Stimulated activated naive B cell treated with anti-CD40 and anti-IgM and Interleukin-4, amounts not matched to agents 10 μg/mL and 1 μg/mL and 100 μg/mL, for 72 hours (primary cell): ENCODE measurements at regions not wholly inside any gene's neighbourhood (a gene's known extent, or its start where the extent isn't known, plus 50 kb on each side); places are given as distances from the start of the nearest gene placed in this dataset.

ENCODE experiments used
- ATAC-seq, 2 donors: fragments of 150-1000 bp; cut with Tn5 transposase; replicated peaks; 2 replicates each; pipeline ENCODE4 v1.10.0; 2021; ENCODE audit warnings: moderate library complexity in 1 of 2
- DNase-seq: peaks from one replicate; pipeline ENCODE4 v3.0.0; 2021
- H3K27ac Mint-ChIP-seq: one replicate; pipeline ENCODE4 v1.8.0; 2022; ENCODE audit warnings: mild to moderate bottlenecking, mixed read lengths
- H3K27me3 Mint-ChIP-seq, 2 donors: one replicate each; pipeline ENCODE4 v1.8.0; 2022; ENCODE audit warnings: mixed read lengths in 2 of 2
- H3K36me3 Mint-ChIP-seq, 2 donors: one replicate each; pipeline ENCODE4 v1.8.0; 2022; ENCODE audit warnings: mixed read lengths in 2 of 2, mild to moderate bottlenecking in 1 of 2
- H3K4me1 Mint-ChIP-seq, 2 donors: one replicate each; pipeline ENCODE4 v1.8.0; 2022; ENCODE audit warnings: mixed read lengths in 2 of 2, mild to moderate bottlenecking in 1 of 2
- H3K4me3 Mint-ChIP-seq, 2 donors: one replicate each; pipeline ENCODE4 v1.8.0; 2022; ENCODE audit warnings: mild to moderate bottlenecking in 2 of 2, mixed read lengths in 2 of 2, moderate library complexity in 1 of 2
- H3K9me3 Mint-ChIP-seq, 2 donors: one replicate each; pipeline ENCODE4 v1.8.0; 2022; ENCODE audit warnings: mixed read lengths in 2 of 2, mild to moderate bottlenecking in 1 of 2

GRCh38 chr1:188386161-188386560 lies 1557.4 kb downstream of the PLA2G4A start:
- ATAC-seq (no peak), DNase-seq (no peak)
- no peak overlapping the region for H3K4me3 Mint-ChIP-seq
- no peak overlapping the region for H3K27ac Mint-ChIP-seq
- no peaks in the 10 kb centered on the region for H3K4me1 Mint-ChIP-seq
- H3K36me3 Mint-ChIP-seq: no peaks in the 10 kb centered on the region
- peaks cover 0 to 1% of the 10 kb centered on the region in 2 donors for H3K9me3 Mint-ChIP-seq
- H3K27me3 Mint-ChIP-seq: no peaks in the 10 kb centered on the region

DNA sequence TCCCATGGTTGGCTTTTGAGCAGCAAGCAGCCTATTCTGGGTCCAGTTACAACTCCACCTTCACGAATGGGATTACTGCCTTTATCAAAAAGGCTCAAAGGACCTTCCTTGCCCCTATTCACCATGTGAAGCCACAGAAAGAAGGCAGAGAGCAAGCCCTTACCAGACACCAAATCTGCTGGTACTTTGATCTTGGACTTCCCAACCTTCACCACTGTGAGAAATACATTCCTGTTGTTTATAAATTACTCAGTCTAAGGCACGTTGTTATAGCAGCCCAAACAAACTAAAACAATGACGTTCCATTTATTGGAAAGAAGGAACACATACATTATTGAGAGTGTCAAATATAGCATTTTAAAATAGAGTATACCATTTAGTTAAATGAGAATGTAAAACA lies 1557.9 kb downstream of the PLA2G4A start:
- peaks cover 0 to 1% of the 10 kb centered on the region in 2 donors for H3K9me3 Mint-ChIP-seq
- no peaks in the 10 kb centered on the region for H3K27me3 Mint-ChIP-seq
- H3K4me3 Mint-ChIP-seq: no peak overlapping the region
- H3K4me1 Mint-ChIP-seq: no peaks in the 10 kb centered on the region
- no peaks in the 10 kb centered on the region for H3K36me3 Mint-ChIP-seq
- ATAC-seq (no peak), DNase-seq (no peak)
- no peak overlapping the region for H3K27ac Mint-ChIP-seq

DNA sequence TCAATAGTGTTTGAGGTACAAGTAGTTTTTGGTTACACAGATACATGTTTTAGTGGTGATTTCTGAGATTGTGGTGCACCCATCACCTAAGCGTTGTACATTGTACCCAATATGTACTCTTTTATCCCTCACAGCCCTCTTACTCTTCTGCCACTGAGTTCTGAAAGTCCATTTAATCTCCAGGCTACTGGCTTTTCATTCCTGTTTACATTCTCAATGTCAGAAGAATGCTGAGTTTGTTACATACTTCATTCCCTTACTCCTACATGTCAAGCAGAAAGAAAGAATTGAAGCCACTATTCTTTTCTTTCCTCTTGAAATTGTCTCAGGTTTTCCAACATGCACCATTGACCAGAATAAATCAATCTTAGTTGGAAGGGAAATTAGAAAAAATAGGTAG lies 1565.9 kb downstream of the PLA2G4A start:
- no peak overlapping the region for H3K27ac Mint-ChIP-seq
- no peaks in the 10 kb centered on the region for H3K4me1 Mint-ChIP-seq
- no peaks in the 10 kb centered on the region for H3K36me3 Mint-ChIP-seq
- peaks cover 0 to 6% of the 10 kb centered on the region in 2 donors for H3K9me3 Mint-ChIP-seq
- H3K4me3 Mint-ChIP-seq: no peak overlapping the region
- no peak for DNase-seq
- no peaks in the 10 kb centered on the region for H3K27me3 Mint-ChIP-seq
- no peak for ATAC-seq

DNA sequence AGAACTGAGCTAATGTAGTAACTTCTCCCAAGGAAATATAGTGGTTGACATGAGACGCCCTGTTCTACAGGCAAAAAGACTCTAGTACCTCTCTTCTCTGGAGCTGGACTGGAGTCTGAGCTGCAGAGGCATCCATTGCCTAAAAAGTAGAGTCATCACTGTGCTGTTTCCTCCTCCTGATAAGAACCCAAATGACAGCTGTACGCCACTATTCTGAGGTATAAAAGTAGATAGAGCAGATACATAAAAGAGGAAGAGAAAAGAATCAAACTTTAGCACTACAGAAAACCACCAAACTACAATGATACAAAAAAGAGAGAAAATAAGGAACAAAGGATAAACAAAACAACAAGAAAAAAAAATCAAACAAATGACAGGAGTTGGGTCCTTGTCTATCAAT lies 1568.8 kb downstream of the PLA2G4A start:
- H3K27ac Mint-ChIP-seq: no peak overlapping the region
- no peak for ATAC-seq
- no peak overlapping the region for H3K4me3 Mint-ChIP-seq
- H3K4me1 Mint-ChIP-seq: no peaks in the 10 kb centered on the region
- no peaks in the 10 kb centered on the region for H3K27me3 Mint-ChIP-seq
- peaks cover 0 to 8% of the 10 kb centered on the region in 2 donors for H3K9me3 Mint-ChIP-seq
- no peaks in the 10 kb centered on the region for H3K36me3 Mint-ChIP-seq
- DNase-seq: no peak

DNA sequence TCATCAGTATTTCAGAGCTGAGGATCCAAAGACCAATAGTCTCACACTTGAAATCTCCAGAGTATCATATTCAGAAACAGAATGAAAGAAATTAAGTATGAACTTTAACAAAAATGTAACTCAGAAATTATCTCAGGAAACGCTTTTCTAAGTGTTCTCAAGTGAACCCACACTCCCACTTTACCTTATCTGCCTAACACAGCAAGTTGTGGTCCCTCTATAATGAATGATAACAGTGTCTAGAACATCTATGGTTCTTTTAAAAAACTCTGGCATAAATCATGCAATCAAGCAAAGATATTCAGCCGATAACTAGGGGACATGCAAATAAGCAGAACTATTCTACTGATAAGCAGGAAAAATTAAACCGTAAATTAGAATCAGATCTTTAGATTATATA lies 1574.2 kb downstream of the PLA2G4A start:
- peaks cover 0 to 5% of the 10 kb centered on the region in 2 donors for H3K9me3 Mint-ChIP-seq
- ATAC-seq (no peak), DNase-seq (no peak)
- H3K36me3 Mint-ChIP-seq: no peaks in the 10 kb centered on the region
- H3K4me1 Mint-ChIP-seq: no peaks in the 10 kb centered on the region
- no peak overlapping the region for H3K27ac Mint-ChIP-seq
- H3K27me3 Mint-ChIP-seq: no peaks in the 10 kb centered on the region
- no peak overlapping the region for H3K4me3 Mint-ChIP-seq

DNA sequence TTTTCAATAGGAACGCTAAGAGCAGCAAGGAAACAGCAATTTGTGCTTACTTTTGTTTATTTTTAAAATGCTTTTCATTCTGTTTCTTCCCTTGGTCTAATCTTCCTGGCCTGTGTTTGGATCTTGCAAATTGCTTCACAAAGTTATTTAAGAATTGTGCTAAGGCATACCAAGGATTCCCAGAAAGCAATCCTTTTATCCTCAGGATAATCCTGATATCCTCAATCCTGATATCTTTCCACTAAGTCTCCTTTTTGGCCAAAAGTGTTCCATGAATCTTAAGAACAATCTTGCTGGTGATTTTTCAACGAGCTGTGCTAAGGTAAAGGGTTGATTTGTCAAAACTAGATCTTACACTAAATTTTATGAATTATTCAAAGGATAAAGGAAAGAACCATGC lies 1577.9 kb downstream of the PLA2G4A start:
- H3K9me3 Mint-ChIP-seq: no peaks in the 10 kb centered on the region
- H3K27ac Mint-ChIP-seq: no peak overlapping the region
- ATAC-seq: no peak
- no peaks in the 10 kb centered on the region for H3K36me3 Mint-ChIP-seq
- DNase-seq: no peak
- H3K4me1 Mint-ChIP-seq: no peaks in the 10 kb centered on the region
- H3K4me3 Mint-ChIP-seq: no peak overlapping the region
- H3K27me3 Mint-ChIP-seq: no peaks in the 10 kb centered on the region

- DNase-seq (no peak), ATAC-seq (no peak)
- Mint-ChIP-seq H3K36me3 (no peaks in the 10 kb centered on the region), H3K4me1 (no peaks in the 10 kb centered on the region), H3K27ac (no peak overlapping the region), H3K9me3 (peaks cover 0 to 2% of the 10 kb centered on the region in 2 donors), H3K4me3 (no peak overlapping the region), H3K27me3 (no peaks in the 10 kb centered on the region)
Observed at GRCh38 chr1:188420177-188420576, 1591.4 kb downstream of the PLA2G4A start.

DNA sequence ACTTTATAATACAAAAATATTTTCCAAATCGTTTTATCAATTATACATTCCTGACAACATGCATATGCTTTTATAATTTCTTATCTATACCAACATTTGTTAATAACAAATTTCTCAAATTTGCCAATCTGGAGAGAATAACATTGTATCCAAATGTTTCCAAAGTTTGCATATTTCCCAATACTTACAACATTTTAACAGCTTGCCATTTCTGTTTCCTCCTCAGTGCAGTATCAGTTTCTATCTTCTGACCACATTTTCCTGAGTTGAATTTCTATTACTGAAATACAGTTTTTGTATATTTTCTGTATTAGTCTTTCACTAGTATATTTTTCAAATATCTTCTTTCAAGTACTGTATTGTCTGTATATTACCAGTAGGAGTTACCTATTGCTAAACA lies 1594.3 kb downstream of the PLA2G4A start:
- DNase-seq (no peak), ATAC-seq (no peak)
- no peak overlapping the region for H3K27ac Mint-ChIP-seq
- no peaks in the 10 kb centered on the region for H3K4me1 Mint-ChIP-seq
- no peak overlapping the region for H3K4me3 Mint-ChIP-seq
- H3K36me3 Mint-ChIP-seq: no peaks in the 10 kb centered on the region
- no peaks in the 10 kb centered on the region for H3K27me3 Mint-ChIP-seq
- peaks cover 0 to 2% of the 10 kb centered on the region in 2 donors for H3K9me3 Mint-ChIP-seq

DNA sequence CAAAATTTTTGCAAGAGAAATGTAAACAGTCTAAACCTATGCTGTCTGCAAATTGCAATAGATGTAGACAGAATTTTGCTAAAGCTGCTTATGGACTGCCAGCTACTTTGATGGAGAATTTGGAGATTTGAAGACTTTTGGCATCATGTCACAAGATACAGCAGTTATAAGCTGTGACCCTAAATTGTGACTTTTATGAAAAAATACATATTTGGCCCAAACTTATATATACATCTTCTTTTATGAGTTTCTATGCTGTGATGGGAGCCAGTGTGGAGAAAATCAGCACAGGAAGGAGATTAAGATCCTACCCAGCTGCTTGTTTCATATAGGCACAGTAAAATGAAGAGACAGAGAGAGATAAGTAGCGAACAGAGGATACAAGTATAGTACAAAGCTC lies 1595.4 kb downstream of the PLA2G4A start:
- peaks cover 0 to 2% of the 10 kb centered on the region in 2 donors for H3K9me3 Mint-ChIP-seq
- ATAC-seq (no peak), DNase-seq (no peak)
- no peak overlapping the region for H3K27ac Mint-ChIP-seq
- no peak overlapping the region for H3K4me3 Mint-ChIP-seq
- no peaks in the 10 kb centered on the region for H3K27me3 Mint-ChIP-seq
- no peaks in the 10 kb centered on the region for H3K36me3 Mint-ChIP-seq
- no peaks in the 10 kb centered on the region for H3K4me1 Mint-ChIP-seq

DNA sequence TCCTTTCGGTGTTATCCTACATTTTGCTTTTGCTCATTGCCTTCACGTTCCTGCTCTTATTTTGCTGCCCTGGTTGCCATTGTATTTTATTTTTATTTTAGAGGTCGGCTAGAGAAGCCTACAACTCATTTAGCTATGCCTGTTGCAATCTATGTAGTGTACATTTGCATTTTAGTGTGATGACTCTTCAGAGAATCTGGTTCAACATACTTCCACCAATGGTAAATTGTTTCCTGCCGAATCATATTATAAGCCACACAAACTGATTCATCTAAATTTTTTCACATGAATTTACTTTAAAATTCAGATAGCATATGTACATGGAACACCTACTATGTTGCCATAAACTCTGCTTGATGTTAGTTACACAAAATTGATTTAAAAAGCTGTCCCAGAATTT lies 1596.9 kb downstream of the PLA2G4A start:
- Mint-ChIP-seq H3K4me3 (no peak overlapping the region), H3K36me3 (no peaks in the 10 kb centered on the region), H3K27ac (no peak overlapping the region), H3K9me3 (no peaks in the 10 kb centered on the region), H3K4me1 (no peaks in the 10 kb centered on the region), H3K27me3 (no peaks in the 10 kb centered on the region)
- DNase-seq: no peak
- no peak for ATAC-seq

GRCh38 chr1:188426561-188426960 lies 1597.8 kb downstream of the PLA2G4A start:
- ATAC-seq (no peak), DNase-seq (no peak)
- Mint-ChIP-seq H3K36me3 (no peaks in the 10 kb centered on the region), H3K9me3 (no peaks in the 10 kb centered on the region), H3K27ac (no peak overlapping the region), H3K4me1 (no peaks in the 10 kb centered on the region), H3K4me3 (no peak overlapping the region), H3K27me3 (no peaks in the 10 kb centered on the region)

DNA sequence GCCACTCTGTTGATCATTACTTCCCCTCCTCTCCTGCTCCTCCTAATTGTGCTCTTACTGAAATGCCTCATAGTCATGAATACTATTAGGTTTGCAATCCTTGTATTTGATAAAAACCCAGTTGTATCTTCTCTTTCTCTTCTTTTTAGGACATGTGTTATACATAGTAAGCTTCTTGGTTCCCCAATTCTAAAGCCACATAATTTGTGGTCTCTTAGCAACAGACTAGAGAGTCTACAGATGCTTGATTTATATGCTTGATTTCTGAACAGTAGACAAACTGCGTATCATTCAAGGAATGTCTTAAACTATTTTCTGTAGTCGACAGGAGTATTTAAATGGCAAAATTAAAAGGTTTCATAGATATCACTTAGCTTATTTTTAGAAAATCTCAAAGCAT lies 1598.9 kb downstream of the PLA2G4A start:
- Mint-ChIP-seq H3K27me3 (no peaks in the 10 kb centered on the region), H3K4me1 (no peaks in the 10 kb centered on the region), H3K36me3 (no peaks in the 10 kb centered on the region), H3K4me3 (no peak overlapping the region), H3K9me3 (no peaks in the 10 kb centered on the region), H3K27ac (no peak overlapping the region)
- no peak for ATAC-seq
- DNase-seq: no peak

GRCh38 chr1:188429386-188429785 lies 1600.6 kb downstream of the PLA2G4A start:
- no peak for DNase-seq
- Mint-ChIP-seq H3K4me3 (no peak overlapping the region), H3K36me3 (no peaks in the 10 kb centered on the region), H3K27me3 (no peaks in the 10 kb centered on the region), H3K4me1 (no peaks in the 10 kb centered on the region), H3K27ac (no peak overlapping the region), H3K9me3 (no peaks in the 10 kb centered on the region)
- no peak for ATAC-seq

DNA sequence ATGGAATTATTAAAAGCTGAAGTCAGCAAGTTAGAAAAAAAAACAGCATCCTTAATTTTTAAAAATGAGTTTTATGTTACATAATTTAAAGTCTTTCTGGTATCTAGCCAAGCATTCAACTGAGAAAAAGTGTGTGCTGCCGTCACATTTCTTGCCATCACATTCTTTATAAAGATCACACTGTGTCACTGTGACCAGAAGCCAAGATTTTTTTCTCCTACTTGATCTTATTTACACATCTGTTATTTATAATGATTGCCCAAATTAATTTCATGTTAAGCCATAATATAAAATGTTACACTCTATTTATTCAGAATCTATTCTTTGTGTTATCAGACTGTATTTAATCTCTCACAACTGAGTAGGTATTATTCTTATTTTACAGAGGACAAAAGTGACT lies 1603.7 kb downstream of the PLA2G4A start:
- Mint-ChIP-seq H3K27ac (no peak overlapping the region), H3K9me3 (no peaks in the 10 kb centered on the region), H3K36me3 (no peaks in the 10 kb centered on the region), H3K4me1 (no peaks in the 10 kb centered on the region), H3K27me3 (no peaks in the 10 kb centered on the region), H3K4me3 (no peak overlapping the region)
- DNase-seq (no peak), ATAC-seq (no peak)

DNA sequence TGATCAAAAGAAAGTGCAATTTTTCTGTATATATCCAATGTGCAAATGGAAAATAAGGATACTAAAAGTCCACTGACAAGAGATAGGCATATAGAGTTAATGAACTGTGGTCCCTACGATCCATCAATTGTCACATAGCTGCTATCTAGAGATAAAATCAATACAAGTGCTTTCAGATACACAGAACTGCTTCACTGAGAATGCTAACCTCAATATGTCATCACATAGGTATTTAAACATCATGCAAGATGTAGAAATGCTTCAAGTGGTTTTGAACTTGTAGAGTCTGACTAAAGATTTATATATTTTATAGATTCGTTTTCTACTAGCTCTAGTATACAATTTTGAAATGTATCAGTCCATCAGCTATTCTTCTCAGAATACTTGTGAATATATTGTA lies 1604.7 kb downstream of the PLA2G4A start:
- H3K4me3 Mint-ChIP-seq: no peak overlapping the region
- no peaks in the 10 kb centered on the region for H3K27me3 Mint-ChIP-seq
- no peaks in the 10 kb centered on the region for H3K36me3 Mint-ChIP-seq
- H3K4me1 Mint-ChIP-seq: no peaks in the 10 kb centered on the region
- ATAC-seq (no peak), DNase-seq (no peak)
- no peaks in the 10 kb centered on the region for H3K9me3 Mint-ChIP-seq
- no peak overlapping the region for H3K27ac Mint-ChIP-seq

- no peak for DNase-seq
- Mint-ChIP-seq H3K9me3 (peaks cover 1 to 3% of the 10 kb centered on the region in 2 donors), H3K4me3 (no peak overlapping the region), H3K36me3 (no peaks in the 10 kb centered on the region), H3K27ac (no peak overlapping the region), H3K4me1 (no peaks in the 10 kb centered on the region), H3K27me3 (no peaks in the 10 kb centered on the region)
- no peak for ATAC-seq
Observed at GRCh38 chr1:188444526-188444925, 1615.8 kb downstream of the PLA2G4A start.
